Myocyte (in vitro differentiated cells): ENCODE measurements at regions not wholly inside any gene's neighbourhood (a gene's known extent, or its start where the extent isn't known, plus 50 kb on each side); places are given as distances from the start of the nearest gene placed in this dataset.
A peak's percentile ranks its signal among the peaks of the same experiment; 100 is the strongest.

ENCODE experiments used
- DNase-seq: peaks from one replicate; pipeline ENCODE4 v3.0.0-alpha.2; 2012; ENCODE audit warnings: low read depth

GRCh38 chr7:155930527-155930926 lies 118.3 kb upstream of the SHH start:
- no peak for DNase-seq

- DNase-seq, result no peak
These were observed 117.8 kb upstream of the SHH start for GRCh38 chr7:155930061-155930460.

DNA sequence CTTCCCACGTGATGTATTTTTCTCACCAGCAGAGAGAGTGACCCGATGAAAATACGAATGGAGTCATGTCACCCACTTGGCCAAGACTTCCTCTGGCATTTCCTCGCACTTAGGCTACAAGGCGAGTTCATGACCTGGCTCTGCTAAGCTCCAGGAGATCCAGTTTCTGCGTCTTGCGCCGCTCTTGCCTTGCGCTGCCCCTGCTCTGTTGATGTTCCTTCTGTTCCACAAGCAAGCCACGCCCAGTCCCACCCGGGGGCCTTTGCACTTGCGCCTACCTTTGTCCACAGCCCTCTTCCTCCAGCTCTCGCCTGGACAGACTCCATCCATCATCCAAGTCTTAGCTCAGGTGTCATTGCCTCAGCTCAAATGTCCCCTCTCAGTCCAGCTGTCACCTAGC lies 116.3 kb upstream of the SHH start:
- no peak for DNase-seq

GRCh38 chr7:155927905-155928304 lies 115.6 kb upstream of the SHH start:
- DNase-seq, result no peak

DNA sequence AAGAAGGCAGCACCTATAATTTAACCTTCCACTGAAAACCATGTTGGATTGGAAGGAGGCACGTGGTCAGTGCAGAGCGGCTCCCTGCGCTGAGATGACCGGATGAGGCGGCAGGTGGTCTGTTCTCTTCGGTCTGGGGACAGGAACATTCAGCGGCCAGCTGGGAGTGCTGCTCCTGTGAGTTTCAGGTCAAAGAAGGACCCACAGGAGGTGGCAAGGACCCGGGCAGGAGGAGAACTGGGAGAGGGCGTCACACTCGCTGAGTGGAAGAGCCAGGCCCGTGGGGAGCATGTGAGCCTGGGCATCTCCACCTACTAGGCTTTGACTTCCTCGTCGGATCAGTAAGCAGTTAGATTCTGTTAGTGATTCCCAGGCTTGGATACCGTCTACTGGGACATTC lies 113.4 kb upstream of the SHH start:
- DNase-seq, result no peak

DNA sequence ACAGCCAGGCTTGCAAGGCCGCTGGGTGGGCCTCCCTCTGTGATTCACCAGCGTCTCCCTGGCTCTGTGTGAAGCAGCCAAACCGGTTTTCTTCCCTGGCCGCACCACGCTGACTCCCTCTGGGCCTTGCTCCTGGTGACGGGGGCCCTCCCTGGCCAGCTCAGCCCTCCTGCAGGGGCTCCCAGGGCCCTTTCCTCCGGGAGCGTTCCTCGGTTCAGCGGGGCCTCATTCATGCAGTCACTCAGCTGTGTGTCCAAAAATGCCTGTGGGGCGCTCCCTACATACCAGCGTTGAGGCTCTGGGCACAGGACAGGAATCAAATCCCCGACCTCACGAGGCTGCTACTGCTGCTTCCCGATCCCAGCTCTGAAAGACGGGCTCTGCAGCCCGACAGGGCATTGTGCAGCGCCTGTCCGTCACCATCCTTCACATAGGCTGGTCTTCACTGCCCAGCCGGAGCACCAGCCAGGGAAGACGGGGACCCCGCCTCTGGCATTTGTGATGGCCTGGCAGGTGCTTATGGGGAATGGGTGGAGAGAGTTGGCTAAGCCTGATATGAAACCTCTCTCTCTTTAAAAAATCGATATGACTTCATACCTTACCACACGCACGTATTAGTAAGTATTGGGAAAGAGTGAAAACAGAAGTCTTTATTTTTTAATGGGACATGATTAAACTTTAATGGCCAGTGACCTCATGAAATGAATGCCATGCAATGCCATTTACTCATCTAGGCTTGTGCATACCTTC lies 110.0 kb upstream of the SHH start:
- DNase-seq, result no peak

DNA sequence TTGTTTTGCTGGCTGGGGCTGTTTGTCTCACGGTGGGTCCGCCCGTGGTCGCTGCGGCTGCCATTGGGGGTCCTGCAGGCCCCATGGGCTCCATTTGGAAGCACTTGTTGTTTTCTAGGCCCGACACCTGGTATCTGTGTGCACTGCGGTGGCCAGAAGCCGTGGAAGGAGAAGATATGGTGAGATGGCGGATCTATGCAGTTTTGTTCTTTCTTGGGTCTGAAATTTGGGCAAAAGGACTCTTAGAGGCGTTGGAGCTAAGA lies 109.5 kb upstream of the SHH start:
- no peak for DNase-seq

DNA sequence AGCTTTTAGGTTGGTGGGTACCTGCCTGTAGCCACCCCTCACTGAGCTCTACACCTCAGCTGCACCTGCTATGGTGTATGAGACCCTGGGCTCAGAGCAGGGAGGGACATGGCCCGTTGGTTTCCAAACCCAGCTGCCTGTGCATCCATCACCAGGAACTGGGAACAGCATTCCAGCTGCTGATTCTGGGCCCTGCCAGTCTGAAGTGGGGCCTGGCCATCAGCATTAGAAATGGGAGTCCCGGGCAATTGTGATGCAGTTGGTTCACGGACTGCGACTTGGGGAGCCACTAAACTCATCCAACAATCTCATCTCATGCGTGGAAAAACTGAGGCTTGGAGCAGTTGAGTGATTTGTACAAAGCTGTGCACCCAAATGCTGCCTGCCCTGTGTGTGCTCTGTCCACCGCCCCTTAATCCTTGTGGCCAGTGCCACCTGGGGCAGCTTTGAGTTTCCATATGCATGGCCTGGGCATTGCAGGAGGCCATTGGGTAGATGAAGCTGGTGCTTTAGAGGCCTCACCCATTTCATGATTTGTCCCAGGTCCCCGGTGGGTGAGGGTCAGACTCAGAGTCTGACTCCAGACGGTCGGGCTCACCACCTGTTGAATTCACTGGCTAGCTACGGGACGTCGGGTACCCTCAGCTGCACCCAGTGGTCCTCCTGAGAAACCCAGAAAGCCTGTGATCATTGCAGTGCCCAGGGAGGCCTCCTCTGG lies 109.0 kb upstream of the SHH start:
- no peak for DNase-seq

DNA sequence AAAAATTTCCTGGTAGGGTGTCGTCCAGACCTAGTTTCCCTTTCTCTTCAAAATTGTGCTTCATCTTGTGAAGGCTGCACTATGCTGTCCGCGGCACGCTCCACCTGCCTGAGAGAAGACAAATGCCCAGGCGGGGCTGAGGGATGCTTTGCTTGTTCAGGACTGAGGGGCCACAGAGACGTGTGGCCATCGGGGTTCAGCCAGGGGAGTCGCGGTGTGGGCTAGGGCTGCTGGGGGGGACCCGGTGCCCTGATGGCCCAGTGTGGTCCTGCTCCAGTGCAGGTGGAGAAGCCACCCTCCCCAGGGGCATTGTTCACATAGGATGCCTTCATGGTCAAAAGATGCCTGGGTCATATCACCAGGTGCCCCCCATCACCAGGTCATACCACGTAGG lies 107.8 kb upstream of the SHH start:
- DNase-seq, result no peak

GRCh38 chr7:155919391-155920067 lies 107.3 kb upstream of the SHH start:
- no peak for DNase-seq

DNA sequence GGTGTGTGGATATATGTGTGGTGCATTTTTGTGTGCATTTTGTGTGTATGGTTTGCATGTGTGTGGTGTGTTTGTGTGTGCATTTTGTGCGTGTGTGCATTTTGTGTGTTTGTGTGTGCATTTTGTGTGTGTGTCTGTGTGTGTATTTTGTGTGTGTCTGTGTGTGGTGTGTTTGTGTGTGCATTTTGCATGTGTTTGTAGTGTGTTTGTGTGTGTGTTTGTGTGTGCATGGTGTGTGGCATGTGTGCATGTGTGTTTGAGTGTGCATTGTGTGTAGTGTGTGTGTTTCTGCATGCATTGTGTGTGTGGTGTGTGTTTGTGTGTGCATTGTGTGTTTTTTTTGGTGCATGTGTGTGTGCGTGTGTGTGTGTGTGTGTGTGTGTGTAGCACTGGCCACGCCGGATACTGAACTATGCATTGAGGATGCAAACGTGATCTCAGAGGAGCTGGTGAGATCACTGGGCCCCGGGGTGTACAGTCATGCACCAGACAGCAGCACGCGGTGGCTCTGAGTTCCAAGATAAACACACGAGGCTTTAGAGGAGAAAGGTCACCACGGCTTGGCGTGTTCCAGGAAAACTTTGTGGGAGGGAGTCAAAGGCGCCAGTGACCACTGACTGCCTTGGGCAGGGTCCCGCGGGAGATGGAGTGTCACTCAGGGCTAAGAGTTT lies 106.6 kb upstream of the SHH start:
- peak; percentile 80 for DNase-seq

- DNase-seq, result peak; percentile 41
These were observed 105.7 kb upstream of the SHH start for GRCh38 chr7:155917836-155918430.

GRCh38 chr7:155916926-155917655 lies 104.8 kb upstream of the SHH start:
- DNase-seq, result no peak

GRCh38 chr7:155914341-155914740 lies 102.1 kb upstream of the SHH start:
- no peak for DNase-seq

- no peak for DNase-seq
These were observed 101.5 kb upstream of the SHH start for GRCh38 chr7:155913719-155914118.

- DNase-seq, result peak; percentile 60
These were observed 101.0 kb upstream of the SHH start for GRCh38 chr7:155913291-155913690.

GRCh38 chr7:155911471-155912105 lies 99.3 kb upstream of the SHH start:
- no peak for DNase-seq

- no peak for DNase-seq
These were observed 96.1 kb upstream of the SHH start for GRCh38 chr7:155908385-155908784.

GRCh38 chr7:155907450-155908200 lies 95.4 kb upstream of the SHH start:
- DNase-seq, result no peak

DNA sequence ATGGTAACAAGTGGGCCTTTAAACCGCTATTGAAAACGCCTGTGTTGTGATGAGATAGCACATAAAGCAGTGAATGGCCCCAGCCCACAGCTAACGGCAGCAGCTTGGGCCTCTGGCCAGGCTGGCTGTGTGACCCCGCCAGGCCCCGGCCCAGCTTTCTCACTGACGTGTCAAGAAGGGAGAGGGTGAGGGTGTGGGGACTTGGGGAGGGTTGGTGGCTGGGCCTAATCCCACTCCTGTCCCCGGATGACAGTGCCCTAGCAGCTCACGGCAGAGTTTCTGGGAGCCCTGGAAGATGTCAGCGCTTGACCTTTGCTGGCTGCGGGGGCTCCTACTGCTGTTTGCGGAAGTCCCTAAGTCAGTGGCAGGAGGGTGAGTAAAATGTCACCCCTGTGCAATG lies 88.9 kb upstream of the SHH start:
- no peak for DNase-seq
